ENCODE measurements at regions not wholly inside any gene's neighbourhood (a gene's known extent, or its start where the extent isn't known, plus 50 kb on each side); places are given as distances from the start of the nearest gene placed in this dataset.

DNA sequence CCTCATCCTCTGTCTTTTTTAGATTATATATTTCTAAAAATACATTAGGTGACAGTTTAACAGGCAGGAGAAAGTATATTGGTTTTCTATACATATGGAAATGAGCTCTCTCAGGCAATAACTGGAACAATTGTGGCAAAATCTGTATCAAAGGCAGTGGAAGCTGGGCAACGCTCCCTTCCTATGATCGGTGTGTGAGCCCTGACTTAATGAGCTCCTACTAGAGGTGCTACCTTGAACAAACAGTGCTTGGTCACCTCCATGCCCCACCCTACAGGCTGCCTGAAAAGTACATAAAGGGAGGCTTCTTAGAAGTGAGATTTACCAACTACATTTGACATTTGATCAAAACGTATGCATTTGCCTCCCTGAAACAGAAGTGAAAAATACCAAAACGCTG, 185.3 kb downstream of the EFNB2 start:
- DNase-seq (ENCODE audit: low spot score) = no peak

DNA sequence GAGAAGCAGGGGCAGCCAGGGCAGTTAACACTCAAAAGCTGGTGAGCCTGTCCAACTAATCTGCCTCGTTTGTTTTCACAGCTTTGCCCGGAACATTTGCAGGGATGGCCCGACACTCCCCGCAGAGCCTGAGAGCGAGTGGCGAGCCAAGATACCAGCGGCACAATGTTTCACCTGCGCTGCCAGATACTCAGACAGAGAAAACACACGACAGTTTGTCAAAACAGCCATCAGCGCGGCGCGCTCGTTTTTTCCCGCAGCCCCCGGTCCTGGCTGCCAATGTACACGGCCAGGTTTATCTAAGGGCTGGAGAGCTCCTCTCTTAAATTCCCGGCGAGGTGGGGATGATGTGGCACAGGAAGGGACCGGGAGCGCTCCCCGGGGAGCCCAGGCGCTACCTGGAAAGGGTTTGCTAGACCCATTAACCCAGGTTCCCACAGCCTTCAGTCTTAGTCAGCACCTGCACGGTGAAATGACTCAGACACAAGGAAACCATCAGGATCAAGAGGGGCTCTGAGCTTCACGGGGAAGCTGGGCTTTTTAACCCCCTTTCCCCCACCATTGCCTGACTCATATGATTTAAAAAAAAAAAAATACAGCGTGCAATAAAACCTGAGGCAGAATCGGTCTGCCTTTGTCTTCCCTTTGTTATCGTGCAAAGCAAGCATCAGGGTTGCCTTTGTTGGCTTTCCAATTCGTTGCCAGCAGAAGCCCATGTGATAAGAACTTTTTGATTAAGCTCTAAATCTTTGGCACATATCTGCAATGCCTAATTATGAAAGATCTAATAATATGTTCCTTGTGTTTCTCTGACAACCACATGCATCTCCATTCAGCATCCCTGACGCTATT, 186.2 kb downstream of the EFNB2 start:
- DNase-seq (ENCODE audit: low spot score) = no peak

GRCh38 chr13:106348075-106348840, 187.2 kb downstream of the EFNB2 start:
- DNase-seq (ENCODE audit: low spot score) = no peak

DNA sequence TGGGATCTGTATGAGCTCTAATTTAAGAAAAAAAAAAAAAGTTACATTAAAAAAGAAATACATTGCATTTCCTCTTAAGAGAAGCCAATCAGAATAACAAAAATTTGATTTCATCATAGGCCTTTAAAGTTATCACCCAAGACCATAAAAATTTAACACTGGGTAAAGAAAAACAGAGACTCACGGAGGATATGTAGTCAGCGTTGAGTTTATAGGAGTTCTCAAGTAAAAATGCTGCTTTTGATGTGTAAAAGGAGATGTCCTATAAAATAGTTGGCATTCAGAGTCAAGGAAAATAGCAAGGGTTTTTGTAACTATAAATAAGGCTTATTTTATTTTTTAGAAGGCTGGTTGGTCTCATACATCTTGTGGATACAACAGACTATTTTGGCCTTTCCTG, 191.1 kb downstream of the EFNB2 start:
- no peak for DNase-seq (ENCODE audit: low spot score)

DNA sequence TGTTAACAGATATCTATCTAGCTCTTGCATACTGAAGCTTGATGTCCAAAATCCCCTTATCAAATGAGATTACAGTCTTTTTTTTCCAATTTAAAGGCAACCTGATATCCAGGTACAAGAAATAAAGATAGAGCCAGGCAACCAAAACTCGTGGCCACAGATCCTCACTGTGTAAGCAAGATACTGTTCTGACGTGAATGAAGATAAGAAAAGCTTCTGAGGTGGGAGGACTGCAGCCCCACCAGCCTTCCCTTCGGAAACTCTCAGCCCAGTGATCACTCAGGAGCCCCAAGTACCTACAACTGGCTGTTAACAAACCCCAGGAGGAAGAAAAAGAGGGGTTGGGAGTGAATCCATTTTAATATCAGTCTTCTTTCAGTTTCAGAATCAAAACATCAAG, 191.6 kb downstream of the EFNB2 start:
- DNase-seq (ENCODE audit: low spot score) = no peak

GRCh38 chr13:106340249-106340648, 195.2 kb downstream of the EFNB2 start:
- no peak for DNase-seq (ENCODE audit: low spot score)

GRCh38 chr13:106337096-106337850, 198.2 kb downstream of the EFNB2 start:
- DNase-seq (ENCODE audit: low spot score) = no peak

DNA sequence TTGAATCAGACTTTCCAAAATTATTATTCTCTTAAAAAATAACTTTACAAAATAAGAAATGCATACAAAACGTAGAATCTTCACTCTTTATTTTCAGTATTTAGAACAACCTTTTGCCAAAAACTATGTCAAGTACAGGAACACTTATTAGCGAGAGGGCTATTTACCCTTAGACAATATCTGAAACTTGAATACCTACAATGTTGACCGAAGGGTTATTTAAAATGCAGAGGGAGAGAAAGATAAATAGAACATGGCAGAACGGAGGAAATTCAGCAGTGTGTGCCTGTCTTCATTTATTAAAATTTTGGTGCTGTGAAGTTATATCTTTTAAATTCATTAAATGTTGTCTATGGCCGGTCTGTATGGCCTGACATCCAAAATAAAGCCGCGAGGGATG, 198.8 kb downstream of the EFNB2 start:
- DNase-seq (ENCODE audit: low spot score) = no peak

DNA sequence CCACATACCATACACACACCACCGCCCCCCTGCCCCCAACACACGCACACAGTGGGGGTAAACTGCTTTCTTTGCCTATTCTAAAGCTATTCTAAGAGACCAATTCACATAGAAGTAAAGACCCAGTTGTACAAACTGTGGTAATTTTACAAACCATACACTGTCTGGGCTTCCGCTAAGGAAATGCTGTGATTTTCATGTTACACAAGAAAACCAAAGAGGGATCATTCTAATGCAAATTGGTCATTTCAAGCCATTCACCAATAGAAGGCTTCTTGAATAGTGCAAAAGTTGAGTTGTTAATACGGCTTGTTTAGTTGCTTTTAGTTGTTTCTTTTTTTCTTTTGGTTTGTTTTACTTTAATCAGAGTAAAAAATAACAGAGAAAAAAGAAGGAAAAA, 202.8 kb downstream of the EFNB2 start:
- no peak for DNase-seq (ENCODE audit: low spot score)

- no peak for DNase-seq (ENCODE audit: low spot score)
Measured at GRCh38 chr13:106331116-106331515, 204.3 kb downstream of the EFNB2 start.

GRCh38 chr13:106329941-106330340, 205.5 kb downstream of the EFNB2 start:
- DNase-seq (ENCODE audit: low spot score) = no peak

DNA sequence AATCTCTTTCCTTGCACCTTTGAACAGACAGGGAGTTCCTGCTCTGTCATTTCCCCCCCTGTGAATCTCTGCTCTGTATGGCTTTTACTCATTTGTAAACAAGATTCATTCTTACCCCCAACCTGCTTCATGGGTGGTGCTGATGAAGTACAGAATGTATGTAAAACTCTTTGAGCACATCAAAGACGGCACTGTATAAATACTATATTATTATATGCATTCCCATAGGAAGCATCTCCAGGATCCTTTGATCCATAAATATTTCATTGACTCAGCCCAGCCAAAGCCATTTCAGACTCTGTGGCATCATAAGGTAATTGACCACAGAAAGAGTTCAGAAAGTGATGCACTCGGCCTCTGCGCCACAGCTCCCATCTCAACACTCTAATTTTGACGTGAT, 208.7 kb downstream of the EFNB2 start:
- no peak for DNase-seq (ENCODE audit: low spot score)

- no peak for DNase-seq (ENCODE audit: low spot score)
Measured at GRCh38 chr13:106324444-106324843, 211.0 kb downstream of the EFNB2 start.

DNA sequence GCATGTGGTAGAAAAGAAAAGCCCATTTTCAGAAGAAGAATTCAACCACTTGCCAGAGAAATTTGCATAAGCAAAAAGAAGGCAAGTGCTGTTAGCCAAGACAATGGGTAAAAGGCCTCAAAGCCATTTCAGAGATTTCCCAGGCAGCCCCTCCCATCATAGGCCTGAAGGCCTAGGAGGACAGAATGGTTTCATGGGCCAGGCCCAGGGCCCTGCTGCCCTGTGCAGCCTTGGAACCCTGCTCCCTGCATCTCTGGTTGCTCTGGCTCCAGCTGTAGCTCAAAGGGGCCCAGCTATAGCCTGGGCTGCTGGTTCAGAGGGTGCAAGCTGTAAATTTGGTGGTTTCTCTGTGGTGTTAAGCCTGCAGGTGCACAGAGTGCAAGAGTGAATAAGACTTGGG, 212.8 kb downstream of the EFNB2 start:
- no peak for DNase-seq (ENCODE audit: low spot score)

DNA sequence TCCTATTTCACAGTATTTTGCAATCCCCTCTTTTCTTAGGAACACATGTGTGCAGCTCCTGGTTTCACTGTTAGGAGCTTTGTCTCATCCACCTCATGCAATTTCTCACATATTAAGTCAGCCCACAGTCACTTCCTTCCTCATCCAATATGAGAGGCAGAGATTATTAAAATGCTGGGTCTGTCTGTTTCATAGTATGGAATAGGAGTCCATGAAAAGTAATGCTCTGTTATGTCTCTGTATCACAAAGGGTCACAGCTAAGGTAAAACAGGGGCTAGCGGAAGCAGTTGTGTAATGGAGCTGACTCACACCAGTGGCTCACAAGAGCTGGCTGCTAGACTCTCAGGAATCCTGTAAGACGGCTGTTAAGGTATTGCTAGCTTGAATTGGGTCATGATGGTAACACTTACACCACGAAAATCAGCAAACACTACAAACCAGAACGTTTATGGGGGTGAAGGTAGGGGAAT, 216.5 kb downstream of the EFNB2 start:
- DNase-seq (ENCODE audit: low spot score) = peak; percentile 29

DNA sequence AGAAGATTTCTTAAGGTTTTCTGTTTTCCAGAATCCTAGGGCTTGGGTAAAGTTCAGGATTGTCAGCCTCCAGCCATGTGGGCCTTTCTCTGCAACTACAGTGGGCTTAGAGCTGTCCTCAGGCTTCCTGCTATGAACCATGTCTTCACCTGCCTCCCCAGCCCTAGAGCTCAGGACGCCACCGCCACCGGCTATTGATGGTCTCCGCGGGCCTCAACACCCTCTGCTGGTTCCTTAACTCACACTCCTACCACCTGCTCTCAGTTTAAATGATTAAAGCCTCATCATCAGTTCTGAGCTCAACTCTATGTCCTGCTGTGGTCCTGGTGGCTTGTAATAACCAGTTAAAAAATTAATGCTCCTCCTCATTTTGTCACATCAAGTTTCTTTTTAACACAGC, 221.0 kb downstream of the EFNB2 start:
- DNase-seq (ENCODE audit: low spot score) = no peak

- no peak for DNase-seq (ENCODE audit: low spot score)
Measured at GRCh38 chr13:106311004-106311403, 224.5 kb downstream of the EFNB2 start.

DNA sequence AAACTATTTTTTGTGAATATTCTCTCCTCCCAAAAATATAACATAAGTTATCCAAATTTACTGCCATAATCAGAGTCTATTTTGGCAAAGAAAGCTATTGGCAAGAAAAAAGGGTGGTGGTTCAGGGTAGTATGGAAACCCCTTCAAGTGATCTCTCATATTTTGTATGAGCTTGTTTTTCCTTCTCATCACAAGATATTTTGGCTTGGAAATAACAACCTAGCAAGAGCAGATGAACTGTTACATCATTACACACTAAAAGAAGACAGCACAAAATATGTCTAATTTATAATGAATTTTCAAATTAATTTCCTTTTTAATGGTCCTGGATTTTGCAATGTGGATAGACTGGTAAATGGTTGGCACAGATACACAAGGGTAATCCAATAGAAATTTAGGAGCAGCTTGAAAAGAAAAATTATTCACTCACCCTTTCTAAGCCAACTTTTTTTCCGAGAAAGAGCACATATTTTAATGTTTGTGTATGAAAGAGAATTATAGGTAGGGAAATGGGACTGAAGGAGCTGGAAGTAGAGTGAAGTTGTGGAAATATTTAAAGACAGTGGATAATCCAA, 225.1 kb downstream of the EFNB2 start:
- no peak for DNase-seq (ENCODE audit: low spot score)

DNA sequence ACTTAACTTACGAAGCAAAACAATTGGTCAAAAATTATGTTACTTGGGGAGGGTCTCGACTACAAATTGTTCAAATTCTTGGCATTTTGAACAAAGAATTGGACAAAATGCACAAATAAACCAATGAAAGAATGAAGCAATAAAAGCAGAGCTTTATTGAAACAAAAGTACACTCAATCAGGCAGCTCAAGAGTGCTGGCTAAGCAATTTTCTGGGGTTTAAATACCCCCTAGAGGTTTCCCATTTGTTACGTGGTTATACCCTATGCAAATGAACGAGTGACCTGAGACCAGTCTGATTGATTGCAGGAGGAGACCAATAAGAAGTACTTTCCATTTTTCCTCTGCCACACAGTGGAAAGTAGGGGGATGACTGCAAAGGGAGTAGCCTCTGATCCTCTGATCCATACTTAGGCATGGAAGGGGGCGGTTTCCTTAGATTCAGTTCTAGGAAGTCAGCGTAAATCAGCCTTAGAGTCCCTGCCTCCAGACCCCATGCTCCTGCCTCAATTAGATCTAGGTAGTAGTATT, 228.6 kb downstream of the EFNB2 start:
- no peak for DNase-seq (ENCODE audit: low spot score)

GRCh38 chr13:106302843-106303242, 232.6 kb downstream of the EFNB2 start:
- DNase-seq (ENCODE audit: low spot score) = no peak

- no peak for DNase-seq (ENCODE audit: low spot score)
Measured at GRCh38 chr13:106302011-106302410, 233.5 kb downstream of the EFNB2 start.

- no peak for DNase-seq (ENCODE audit: low spot score)
Measured at GRCh38 chr13:106299621-106300020, 235.8 kb downstream of the EFNB2 start.
